GM18511 (cell line): ENCODE measurements at regions not wholly inside any gene's neighbourhood (a gene's known extent, or its start where the extent isn't known, plus 50 kb on each side); places are given as distances from the start of the nearest gene placed in this dataset.

Experiments used
- ATAC-seq: cut with Tn5 transposase; IDR thresholded peaks from one replicate; pipeline ENCODE4 v1.9.1; 2021; ENCODE audit warnings: mild to moderate bottlenecking, moderate library complexity; ENCODE audit not compliant: unreplicated experiment

DNA sequence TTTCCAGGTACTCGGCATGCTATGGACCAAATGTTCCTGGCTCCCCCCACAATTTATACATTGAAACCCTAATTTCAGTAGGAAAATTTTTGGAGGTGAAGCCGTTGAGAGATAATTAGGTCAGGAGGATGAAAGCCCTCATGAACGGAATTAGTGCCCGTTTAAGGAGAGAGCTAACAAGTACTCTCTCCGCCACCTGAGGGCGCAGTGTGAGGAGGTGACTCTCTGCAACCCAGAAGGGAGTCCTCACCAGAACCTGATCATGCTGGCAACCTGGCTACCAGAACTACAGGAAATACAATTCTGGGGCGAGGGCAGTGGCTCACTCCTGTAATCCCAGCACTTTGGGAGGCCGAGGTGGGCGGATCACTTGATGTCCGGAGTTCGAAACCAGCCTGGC, 397.8 kb downstream of the SLITRK5 start:
- no peak for ATAC-seq

DNA sequence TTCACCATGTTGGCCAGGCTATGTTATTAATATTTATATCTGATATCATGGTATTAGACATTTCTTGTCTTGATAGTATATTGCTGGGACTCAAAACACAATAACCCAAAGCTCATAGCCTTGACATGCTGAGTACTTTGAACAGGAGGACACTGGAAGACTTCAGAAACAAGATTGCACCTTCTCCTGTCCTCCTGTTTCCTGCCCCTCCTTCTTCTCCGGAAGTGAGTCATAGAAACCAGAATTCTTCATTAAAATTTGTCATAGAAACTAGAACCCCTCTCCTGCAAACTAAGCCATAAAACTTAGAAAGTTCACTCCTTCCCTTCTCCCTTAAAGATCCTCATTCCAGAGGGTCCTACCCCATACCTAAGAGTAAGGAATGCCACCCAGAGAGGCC, 400.2 kb downstream of the SLITRK5 start:
- ATAC-seq, result no peak

DNA sequence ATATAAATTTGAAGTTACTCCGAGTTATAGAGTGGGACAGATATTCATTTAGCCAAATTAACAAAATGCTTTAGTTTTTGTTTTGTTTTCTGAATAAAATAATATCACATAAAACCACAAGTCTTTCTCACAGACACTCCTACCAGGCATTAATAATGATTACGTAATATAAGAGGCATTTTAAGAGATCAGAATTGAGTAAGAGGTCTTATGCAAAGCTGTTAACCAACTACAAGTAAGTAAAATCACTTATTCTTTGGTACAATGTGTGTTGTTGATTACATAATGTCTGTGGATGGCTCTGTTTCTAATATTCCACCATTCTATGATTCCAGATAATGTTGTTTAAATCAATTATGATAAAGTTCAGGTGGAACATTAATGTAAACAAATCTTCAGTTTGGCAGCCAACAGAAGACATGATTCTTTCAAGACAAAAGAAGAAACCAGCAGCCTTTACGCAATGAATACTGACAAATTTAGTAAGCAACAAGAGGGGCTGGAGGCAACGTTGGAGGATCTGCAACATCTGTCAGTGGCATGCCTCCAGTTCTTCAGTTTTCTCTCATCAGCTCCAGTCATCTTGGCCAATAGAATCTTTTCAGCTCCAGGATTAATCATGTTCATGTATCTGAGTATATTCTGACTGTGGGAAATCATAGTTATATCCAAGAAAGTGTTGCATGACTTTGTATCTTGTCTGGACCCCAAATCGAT, 403.8 kb downstream of the SLITRK5 start:
- ATAC-seq, result no peak

- ATAC-seq, result no peak
These were observed 413.9 kb downstream of the SLITRK5 start for GRCh38 chr13:88085036-88085435.

GRCh38 chr13:88086577-88086976, 415.4 kb downstream of the SLITRK5 start:
- ATAC-seq, result no peak

GRCh38 chr13:88097541-88097940, 426.4 kb downstream of the SLITRK5 start:
- ATAC-seq, result no peak

DNA sequence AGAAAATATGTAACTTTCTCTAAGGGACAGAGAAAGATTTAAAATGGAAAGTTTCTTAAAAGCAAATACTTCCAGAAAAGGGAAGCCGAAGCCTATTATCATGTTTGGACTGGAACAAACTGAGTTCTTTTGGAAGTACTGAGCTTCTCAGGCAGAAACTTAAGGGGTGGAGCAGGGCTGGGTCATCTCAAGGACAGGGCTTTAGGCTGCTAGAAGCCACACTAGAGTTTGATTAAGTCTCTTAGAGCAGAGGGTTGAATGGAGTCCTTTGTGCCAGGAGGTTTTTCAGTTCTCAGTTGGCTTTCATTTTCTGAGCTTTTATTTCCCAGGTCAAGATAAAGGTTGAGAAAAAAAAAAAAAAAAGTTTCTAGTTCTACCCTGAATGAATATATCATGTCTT, 432.7 kb downstream of the SLITRK5 start:
- no peak for ATAC-seq

GRCh38 chr13:88104576-88104975, 433.4 kb downstream of the SLITRK5 start:
- ATAC-seq, result no peak

GRCh38 chr13:88107570-88107969, 436.4 kb downstream of the SLITRK5 start:
- ATAC-seq, result no peak

GRCh38 chr13:88112526-88112925, 441.4 kb downstream of the SLITRK5 start:
- no peak for ATAC-seq

DNA sequence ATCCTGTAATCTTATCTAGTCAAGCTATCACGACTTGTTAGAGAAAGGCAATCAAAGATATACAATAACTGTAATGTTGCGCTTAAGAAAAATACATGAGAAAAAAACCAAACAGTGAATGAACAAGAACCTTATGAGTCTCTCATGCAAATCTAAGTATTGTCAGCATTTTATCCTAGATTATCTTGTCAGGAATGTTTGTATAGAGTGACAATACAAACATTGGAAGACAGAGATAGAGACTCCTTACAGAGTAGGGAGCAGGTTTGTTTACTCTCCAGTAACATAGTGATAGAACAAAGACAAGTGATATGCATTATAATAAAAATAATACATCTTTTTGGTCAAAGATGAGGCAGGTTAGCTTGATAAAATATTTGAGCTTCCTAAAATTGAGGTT, 444.8 kb downstream of the SLITRK5 start:
- ATAC-seq, result no peak

DNA sequence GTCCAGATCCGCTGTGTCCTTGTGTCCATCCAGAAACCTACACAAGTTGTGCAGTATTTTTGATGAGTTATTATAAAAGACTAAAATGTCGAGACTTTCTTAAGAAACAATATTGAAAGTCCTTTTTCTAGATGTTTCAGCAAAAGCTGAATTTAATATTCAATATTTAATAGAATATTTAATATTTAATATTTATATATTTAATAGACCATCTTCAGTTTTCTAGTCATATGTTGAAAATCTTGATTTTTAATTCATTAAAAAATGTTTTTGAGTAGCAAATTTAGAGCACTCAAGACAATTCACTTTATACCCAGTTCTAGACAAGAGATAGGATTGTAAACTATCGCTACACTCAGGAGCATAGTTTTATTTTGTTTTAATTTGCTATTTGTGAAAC, 447.8 kb downstream of the SLITRK5 start:
- ATAC-seq, result no peak

DNA sequence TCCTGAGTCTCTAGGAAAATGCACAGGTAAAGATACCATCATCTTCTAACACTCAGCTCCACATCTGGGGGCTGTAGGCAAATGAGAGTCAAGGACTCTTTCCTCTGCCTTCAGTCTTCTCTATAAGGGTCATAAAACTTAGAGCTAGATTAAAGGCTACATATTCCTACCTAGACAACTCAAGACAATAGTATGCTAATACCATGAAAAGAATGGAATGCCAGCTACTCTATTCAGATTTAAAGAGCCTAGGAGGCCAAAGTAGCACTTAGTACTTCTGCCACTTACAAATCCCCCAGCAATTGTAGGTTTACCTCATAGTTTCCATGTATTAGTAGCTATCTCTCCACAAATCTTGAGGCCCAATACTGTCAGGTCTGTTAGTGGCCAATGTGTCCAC, 453.0 kb downstream of the SLITRK5 start:
- no peak for ATAC-seq

GRCh38 chr13:88125055-88125454, 453.9 kb downstream of the SLITRK5 start:
- ATAC-seq, result no peak

- no peak for ATAC-seq
These were observed 465.1 kb downstream of the SLITRK5 start for GRCh38 chr13:88136098-88136790.

GRCh38 chr13:88142653-88143052, 471.5 kb downstream of the SLITRK5 start:
- ATAC-seq, result peak; percentile 63

- no peak for ATAC-seq
These were observed 473.4 kb downstream of the SLITRK5 start for GRCh38 chr13:88144580-88144979.

DNA sequence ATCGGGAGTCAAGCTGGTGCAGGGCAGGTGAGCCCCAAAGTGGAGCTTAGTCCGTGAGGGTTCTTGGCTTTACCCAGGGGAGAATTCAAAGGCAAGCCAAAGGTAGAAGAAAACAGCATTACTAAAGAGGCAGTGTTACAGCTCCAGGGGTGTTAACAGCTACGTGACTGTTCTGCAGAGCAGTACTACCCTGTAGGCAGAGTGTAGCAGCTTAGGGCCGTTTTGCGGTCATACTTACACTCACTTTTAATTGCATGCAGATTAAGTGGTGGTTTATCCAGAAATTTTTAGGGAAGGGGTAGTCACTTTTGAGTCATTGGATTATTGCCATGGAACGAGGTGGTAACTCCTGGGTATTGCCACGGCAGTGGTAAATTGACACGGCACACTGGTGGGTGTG, 482.2 kb downstream of the SLITRK5 start:
- ATAC-seq, result no peak

DNA sequence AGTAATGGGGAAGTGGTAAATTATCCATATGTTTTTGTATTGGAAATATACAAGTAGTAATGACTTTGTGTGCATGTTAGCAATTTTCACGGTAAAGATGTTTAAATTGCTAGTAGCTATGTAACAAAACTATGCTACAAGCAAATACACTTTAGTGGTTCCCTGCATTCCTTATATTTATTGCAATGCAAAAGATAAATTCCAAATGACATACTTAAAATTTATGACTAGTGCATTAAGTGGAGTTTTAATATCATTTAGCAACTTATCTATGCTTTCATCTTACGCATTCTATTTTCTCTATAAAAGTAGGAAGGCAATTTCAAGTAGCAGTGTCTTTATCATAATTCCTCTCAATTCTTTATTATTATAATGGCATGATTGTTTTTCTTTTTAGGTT, 482.8 kb downstream of the SLITRK5 start:
- ATAC-seq, result no peak

GRCh38 chr13:88162076-88162702, 491.0 kb downstream of the SLITRK5 start:
- ATAC-seq, result no peak

- no peak for ATAC-seq
These were observed 505.1 kb downstream of the SLITRK5 start for GRCh38 chr13:88176231-88176630.

- no peak for ATAC-seq
These were observed 512.3 kb downstream of the SLITRK5 start for GRCh38 chr13:88183440-88183839.
